ENCODE measurements at regions not wholly inside any gene's neighbourhood (a gene's known extent, or its start where the extent isn't known, plus 50 kb on each side); places are given as distances from the start of the nearest gene placed in this dataset.

DNA sequence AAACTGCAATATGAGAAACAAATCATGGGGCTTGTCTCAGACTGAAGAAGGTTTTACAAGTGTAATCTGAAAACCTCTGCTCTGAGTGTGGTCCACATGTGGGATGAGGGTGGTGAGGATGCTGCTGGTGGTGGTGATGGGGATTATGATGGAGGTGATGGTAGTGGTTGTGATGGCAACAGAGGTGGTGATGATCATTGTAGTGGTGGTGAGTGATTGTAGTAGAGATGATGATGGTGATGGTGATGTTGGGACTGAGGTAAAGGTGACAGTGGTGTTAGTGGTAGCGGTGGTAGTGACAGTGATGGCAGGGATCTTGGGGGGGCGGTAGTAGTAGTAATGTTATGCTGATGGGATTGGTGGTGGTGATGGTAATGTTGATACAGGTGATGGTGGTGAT lies 217.8 kb downstream of the ANAPC1 start:
- TF ChIP-seq, protein P1, sequence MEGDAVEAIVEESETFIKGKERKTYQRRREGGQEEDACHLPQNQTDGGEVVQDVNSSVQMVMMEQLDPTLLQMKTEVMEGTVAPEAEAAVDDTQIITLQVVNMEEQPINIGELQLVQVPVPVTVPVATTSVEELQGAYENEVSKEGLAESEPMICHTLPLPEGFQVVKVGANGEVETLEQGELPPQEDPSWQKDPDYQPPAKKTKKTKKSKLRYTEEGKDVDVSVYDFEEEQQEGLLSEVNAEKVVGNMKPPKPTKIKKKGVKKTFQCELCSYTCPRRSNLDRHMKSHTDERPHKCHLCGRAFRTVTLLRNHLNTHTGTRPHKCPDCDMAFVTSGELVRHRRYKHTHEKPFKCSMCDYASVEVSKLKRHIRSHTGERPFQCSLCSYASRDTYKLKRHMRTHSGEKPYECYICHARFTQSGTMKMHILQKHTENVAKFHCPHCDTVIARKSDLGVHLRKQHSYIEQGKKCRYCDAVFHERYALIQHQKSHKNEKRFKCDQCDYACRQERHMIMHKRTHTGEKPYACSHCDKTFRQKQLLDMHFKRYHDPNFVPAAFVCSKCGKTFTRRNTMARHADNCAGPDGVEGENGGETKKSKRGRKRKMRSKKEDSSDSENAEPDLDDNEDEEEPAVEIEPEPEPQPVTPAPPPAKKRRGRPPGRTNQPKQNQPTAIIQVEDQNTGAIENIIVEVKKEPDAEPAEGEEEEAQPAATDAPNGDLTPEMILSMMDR (conservative IDR thresholded peaks at IDR 0.05; ENCODE audit: low read depth, low read length): no peak
- no peak for TF ChIP-seq EZH2phosphoT487 (IDR thresholded peaks at IDR 0.05; ENCODE audit: borderline replicate concordance, low read length)

All from PC-3 (cell line).